ENCODE measurements at regions not wholly inside any gene's neighbourhood (a gene's known extent, or its start where the extent isn't known, plus 50 kb on each side); places are given as distances from the start of the nearest gene placed in this dataset.

GRCh38 chr5:133843911-133844310 is 124.5 kb downstream of the C5orf15 start:
- TF ChIP-seq CTCF (IDR thresholded peaks at IDR 0.05) (no peak), POLR2A (IDR thresholded peaks at IDR 0.05; ENCODE audit: low read depth) (no peak), EP300 (IDR thresholded peaks at IDR 0.05) (no peak), POLR2AphosphoS5 (IDR thresholded peaks at IDR 0.05) (no peak)
